Jurkat, Clone E6-1 (cell line): ENCODE measurements at regions not wholly inside any gene's neighbourhood (a gene's known extent, or its start where the extent isn't known, plus 50 kb on each side); places are given as distances from the start of the nearest gene placed in this dataset.
A peak's percentile ranks its signal among the peaks of the same experiment; 100 is the strongest.

Source experiments
- DNase-seq: peaks from one replicate; pipeline ENCODE4 v3.0.0-alpha.2; 2011; ENCODE audit warnings: low read depth, low spot score
- H3K4me3 ChIP-seq: 2 replicates; pipeline ENCODE4 v1.5.1; 2011; ENCODE audit warnings: mild to moderate bottlenecking, low read length, control low read depth, moderate library complexity

- no peak overlapping the region for H3K4me3 ChIP-seq
- DNase-seq = no peak
Observed at GRCh38 chr6:165726290-165726875, 63.3 kb upstream of the PDE10A start.

- H3K4me3 ChIP-seq = no peak overlapping the region
- peak; percentile 9 for DNase-seq
Observed at GRCh38 chr6:165725201-165725600, 62.2 kb upstream of the PDE10A start.

GRCh38 chr6:165723326-165723725 lies 60.3 kb upstream of the PDE10A start:
- H3K4me3 ChIP-seq = no peak overlapping the region
- DNase-seq = no peak

GRCh38 chr6:165722022-165722421 lies 59.0 kb upstream of the PDE10A start:
- H3K4me3 ChIP-seq = no peak overlapping the region
- no peak for DNase-seq

- H3K4me3 ChIP-seq = no peak overlapping the region
- DNase-seq = no peak
Observed at GRCh38 chr6:165721356-165721755, 58.3 kb upstream of the PDE10A start.

GRCh38 chr6:165718491-165718891 lies 55.5 kb upstream of the PDE10A start:
- no peak overlapping the region for H3K4me3 ChIP-seq
- no peak for DNase-seq

- no peak for DNase-seq
- no peak overlapping the region for H3K4me3 ChIP-seq
Observed at GRCh38 chr6:165717732-165718465, 54.9 kb upstream of the PDE10A start.

- no peak overlapping the region for H3K4me3 ChIP-seq
- DNase-seq = no peak
Observed at GRCh38 chr6:165716886-165717285, 53.8 kb upstream of the PDE10A start.

- H3K4me3 ChIP-seq = no peak overlapping the region
- no peak for DNase-seq
Observed at GRCh38 chr6:165715428-165715827, 52.4 kb upstream of the PDE10A start.

GRCh38 chr6:165714907-165715306 lies 51.9 kb upstream of the PDE10A start:
- no peak for DNase-seq
- H3K4me3 ChIP-seq = no peak overlapping the region

- H3K4me3 ChIP-seq = no peak overlapping the region
- no peak for DNase-seq
Observed at GRCh38 chr6:165713845-165714466, 50.9 kb upstream of the PDE10A start.
